ENCODE measurements at regions not wholly inside any gene's neighbourhood (a gene's known extent, or its start where the extent isn't known, plus 50 kb on each side); places are given as distances from the start of the nearest gene placed in this dataset.

GRCh38 chr14:26194816-26195215, 403.0 kb downstream of the NOVA1 start:
- intact Hi-C loops (cut with DNase I; ENCODE audit: low total_unique reads), result no loop called here
- 79 to 100% (median 89%) methylated on average over 1 of the region's 1 CpG for WGBS, 5 donors
- no peaks in the 10 kb centered on the region for H3K36me3 ChIP-seq
- peaks cover 0 to 3% (median 0%) of the 10 kb centered on the region in 8 donors for H3K9me3 ChIP-seq
- H3K4me3 ChIP-seq, result no peak overlapping the region
- no peak for TF ChIP-seq POLR2AphosphoS5 (IDR thresholded peaks at IDR 0.05)
- TF ChIP-seq, protein P1, sequence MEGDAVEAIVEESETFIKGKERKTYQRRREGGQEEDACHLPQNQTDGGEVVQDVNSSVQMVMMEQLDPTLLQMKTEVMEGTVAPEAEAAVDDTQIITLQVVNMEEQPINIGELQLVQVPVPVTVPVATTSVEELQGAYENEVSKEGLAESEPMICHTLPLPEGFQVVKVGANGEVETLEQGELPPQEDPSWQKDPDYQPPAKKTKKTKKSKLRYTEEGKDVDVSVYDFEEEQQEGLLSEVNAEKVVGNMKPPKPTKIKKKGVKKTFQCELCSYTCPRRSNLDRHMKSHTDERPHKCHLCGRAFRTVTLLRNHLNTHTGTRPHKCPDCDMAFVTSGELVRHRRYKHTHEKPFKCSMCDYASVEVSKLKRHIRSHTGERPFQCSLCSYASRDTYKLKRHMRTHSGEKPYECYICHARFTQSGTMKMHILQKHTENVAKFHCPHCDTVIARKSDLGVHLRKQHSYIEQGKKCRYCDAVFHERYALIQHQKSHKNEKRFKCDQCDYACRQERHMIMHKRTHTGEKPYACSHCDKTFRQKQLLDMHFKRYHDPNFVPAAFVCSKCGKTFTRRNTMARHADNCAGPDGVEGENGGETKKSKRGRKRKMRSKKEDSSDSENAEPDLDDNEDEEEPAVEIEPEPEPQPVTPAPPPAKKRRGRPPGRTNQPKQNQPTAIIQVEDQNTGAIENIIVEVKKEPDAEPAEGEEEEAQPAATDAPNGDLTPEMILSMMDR (IDR thresholded peaks at IDR 0.05 in 8 of 11, conservative IDR thresholded peaks at IDR 0.05 in 3 of 11), result no peak
- no peak for TF ChIP-seq POLR2A (IDR thresholded peaks at IDR 0.05)
- H3K27ac ChIP-seq, result no peak overlapping the region
- no peak for DNase-seq
- no peaks in the 10 kb centered on the region for H3K27me3 ChIP-seq (replicated peaks in 1 of 7)
- H3K4me1 ChIP-seq, result no peaks in the 10 kb centered on the region

GRCh38 chr14:26191671-26192070, 406.2 kb downstream of the NOVA1 start:
- H3K27ac ChIP-seq, result no peak overlapping the region
- DNase-seq, result no peak
- no peak overlapping the region for H3K4me3 ChIP-seq
- TF ChIP-seq, protein P1 (IDR thresholded peaks at IDR 0.05 in 8 of 11, conservative IDR thresholded peaks at IDR 0.05 in 3 of 11), result no peak
- TF ChIP-seq POLR2AphosphoS5 (IDR thresholded peaks at IDR 0.05), result no peak
- no peak for TF ChIP-seq POLR2A (IDR thresholded peaks at IDR 0.05)
- WGBS, 5 donors, result 82 to 100% (median 88%) methylated on average over 1 of the region's 1 CpG
- peaks cover 0 to 3% (median 0%) of the 10 kb centered on the region in 8 donors for H3K9me3 ChIP-seq
- H3K27me3 ChIP-seq (replicated peaks in 1 of 7), result no peaks in the 10 kb centered on the region
- H3K36me3 ChIP-seq, result no peaks in the 10 kb centered on the region
- intact Hi-C loops (cut with DNase I; ENCODE audit: low total_unique reads), result no loop called here
- no peaks in the 10 kb centered on the region for H3K4me1 ChIP-seq

- no peaks in the 10 kb centered on the region for H3K4me1 ChIP-seq
- H3K27ac ChIP-seq, result no peak overlapping the region
- H3K36me3 ChIP-seq, result no peaks in the 10 kb centered on the region
- WGBS, 5 donors, result 62 to 71% (median 67%) methylated on average over 4 of the region's 4 CpGs
- intact Hi-C loops (cut with DNase I; ENCODE audit: low total_unique reads), result no loop called here
- no peak for DNase-seq
- no peak overlapping the region for H3K4me3 ChIP-seq
- TF ChIP-seq POLR2A (IDR thresholded peaks at IDR 0.05) (no peak), POLR2AphosphoS5 (IDR thresholded peaks at IDR 0.05) (no peak)
- TF ChIP-seq, protein P1 (IDR thresholded peaks at IDR 0.05 in 8 of 11, conservative IDR thresholded peaks at IDR 0.05 in 3 of 11), result no peak
- H3K27me3 ChIP-seq (replicated peaks in 1 of 7), result no peaks in the 10 kb centered on the region
- H3K9me3 ChIP-seq, result peaks cover 0 to 3% (median 0%) of the 10 kb centered on the region in 8 donors
These were observed 406.7 kb downstream of the NOVA1 start for GRCh38 chr14:26191123-26191522.

GRCh38 chr14:26190646-26191045, 407.2 kb downstream of the NOVA1 start:
- 33 to 45% (median 39%) methylated on average over 2 of the region's 2 CpGs for WGBS, 5 donors
- Histone ChIP-seq H3K27ac (no peak overlapping the region), H3K27me3 (replicated peaks in 1 of 7) (no peaks in the 10 kb centered on the region), H3K36me3 (no peaks in the 10 kb centered on the region), H3K4me3 (no peak overlapping the region), H3K9me3 (peaks cover 0 to 3% (median 0%) of the 10 kb centered on the region in 8 donors), H3K4me1 (no peaks in the 10 kb centered on the region)
- intact Hi-C loops (cut with DNase I; ENCODE audit: low total_unique reads), result no loop called here
- no peak for TF ChIP-seq POLR2AphosphoS5 (IDR thresholded peaks at IDR 0.05)
- no peak for TF ChIP-seq POLR2A (IDR thresholded peaks at IDR 0.05)
- TF ChIP-seq, protein P1 (IDR thresholded peaks at IDR 0.05 in 8 of 11, conservative IDR thresholded peaks at IDR 0.05 in 3 of 11), result no peak
- no peak for DNase-seq
